Rectal smooth muscle tissue (tissue), 1 donor: ENCODE measurements at regions not wholly inside any gene's neighbourhood (a gene's known extent, or its start where the extent isn't known, plus 50 kb on each side); places are given as distances from the start of the nearest gene placed in this dataset.

Experiments
- H3K27ac ChIP-seq: one replicate; pipeline ENCODE4 v1.7.0; 2013; ENCODE audit warnings: low read depth, low read length, inconsistent platforms
- H3K27me3 ChIP-seq: one replicate; pipeline ENCODE4 v1.7.0; 2013; ENCODE audit warnings: low read length; ENCODE audit not compliant: control insufficient read depth, insufficient read depth
- H3K36me3 ChIP-seq: one replicate; pipeline ENCODE4 v1.7.0; 2013; ENCODE audit warnings: low read length; ENCODE audit not compliant: control insufficient read depth, insufficient read depth
- H3K4me1 ChIP-seq: one replicate; pipeline ENCODE4 v1.7.0; 2013; ENCODE audit warnings: low read length; ENCODE audit not compliant: control insufficient read depth, insufficient read depth
- H3K4me3 ChIP-seq: one replicate; pipeline ENCODE4 v1.7.0; 2013; ENCODE audit warnings: low read length
- H3K9ac ChIP-seq: one replicate; pipeline ENCODE4 v1.7.0; 2013; ENCODE audit warnings: low read length

- H3K36me3 ChIP-seq = no peaks in the 10 kb centered on the region
- H3K27me3 ChIP-seq = no peaks in the 10 kb centered on the region
- no peak overlapping the region for H3K4me3 ChIP-seq
- no peaks in the 10 kb centered on the region for H3K4me1 ChIP-seq
- H3K27ac ChIP-seq = no peak overlapping the region
- H3K9ac ChIP-seq = no peak overlapping the region
These were observed 1065.8 kb upstream of the SPRY2 start for GRCh38 chr13:81406639-81407292.

- H3K4me1 ChIP-seq = no peaks in the 10 kb centered on the region
- H3K27me3 ChIP-seq = no peaks in the 10 kb centered on the region
- no peak overlapping the region for H3K4me3 ChIP-seq
These were observed 1065.1 kb upstream of the SPRY2 start for GRCh38 chr13:81406022-81406421.

GRCh38 chr13:81396192-81396591 is 1055.3 kb upstream of the SPRY2 start:
- Histone ChIP-seq H3K27ac (no peak overlapping the region), H3K27me3 (no peaks in the 10 kb centered on the region), H3K4me1 (no peaks in the 10 kb centered on the region), H3K9ac (no peak overlapping the region), H3K4me3 (no peak overlapping the region), H3K36me3 (no peaks in the 10 kb centered on the region)

More at GRCh38 chr13:81406022-81406421, 1065.1 kb upstream of the SPRY2 start:
- Histone ChIP-seq H3K27ac (no peak overlapping the region), H3K9ac (no peak overlapping the region), H3K36me3 (no peaks in the 10 kb centered on the region)

GRCh38 chr13:81395368-81395767 is 1054.4 kb upstream of the SPRY2 start:
- H3K4me1 ChIP-seq = no peaks in the 10 kb centered on the region
- no peaks in the 10 kb centered on the region for H3K27me3 ChIP-seq
- H3K9ac ChIP-seq = no peak overlapping the region
- H3K4me3 ChIP-seq = no peak overlapping the region
- H3K27ac ChIP-seq = no peak overlapping the region
- H3K36me3 ChIP-seq = no peaks in the 10 kb centered on the region

- Histone ChIP-seq H3K4me3 (no peak overlapping the region), H3K36me3 (no peaks in the 10 kb centered on the region), H3K9ac (no peak overlapping the region), H3K4me1 (no peaks in the 10 kb centered on the region), H3K27me3 (no peaks in the 10 kb centered on the region), H3K27ac (no peak overlapping the region)
These were observed 1053.7 kb upstream of the SPRY2 start for GRCh38 chr13:81394640-81395039.

GRCh38 chr13:81393721-81394120 is 1052.8 kb upstream of the SPRY2 start:
- H3K36me3 ChIP-seq = no peaks in the 10 kb centered on the region
- no peaks in the 10 kb centered on the region for H3K4me1 ChIP-seq
- no peak overlapping the region for H3K27ac ChIP-seq
- H3K4me3 ChIP-seq = no peak overlapping the region
- H3K9ac ChIP-seq = no peak overlapping the region
- H3K27me3 ChIP-seq = no peaks in the 10 kb centered on the region

GRCh38 chr13:81393110-81393509 is 1052.2 kb upstream of the SPRY2 start:
- no peaks in the 10 kb centered on the region for H3K27me3 ChIP-seq
- H3K36me3 ChIP-seq = no peaks in the 10 kb centered on the region
- H3K9ac ChIP-seq = no peak overlapping the region
- no peak overlapping the region for H3K4me3 ChIP-seq
- H3K27ac ChIP-seq = no peak overlapping the region
- no peaks in the 10 kb centered on the region for H3K4me1 ChIP-seq

GRCh38 chr13:81388400-81388799 is 1047.5 kb upstream of the SPRY2 start:
- Histone ChIP-seq H3K27ac (no peak overlapping the region), H3K27me3 (no peaks in the 10 kb centered on the region), H3K36me3 (no peaks in the 10 kb centered on the region), H3K4me1 (no peaks in the 10 kb centered on the region), H3K4me3 (no peak overlapping the region), H3K9ac (no peak overlapping the region)

- Histone ChIP-seq H3K27me3 (no peaks in the 10 kb centered on the region), H3K9ac (no peak overlapping the region), H3K4me3 (no peak overlapping the region), H3K36me3 (no peaks in the 10 kb centered on the region), H3K27ac (no peak overlapping the region), H3K4me1 (no peaks in the 10 kb centered on the region)
These were observed 1042.5 kb upstream of the SPRY2 start for GRCh38 chr13:81383444-81383843.

GRCh38 chr13:81382246-81382645 is 1041.3 kb upstream of the SPRY2 start:
- Histone ChIP-seq H3K4me3 (no peak overlapping the region), H3K27ac (no peak overlapping the region), H3K27me3 (no peaks in the 10 kb centered on the region), H3K9ac (no peak overlapping the region), H3K4me1 (no peaks in the 10 kb centered on the region), H3K36me3 (no peaks in the 10 kb centered on the region)

GRCh38 chr13:81381560-81381959 is 1040.6 kb upstream of the SPRY2 start:
- no peak overlapping the region for H3K4me3 ChIP-seq
- no peak overlapping the region for H3K27ac ChIP-seq
- no peaks in the 10 kb centered on the region for H3K36me3 ChIP-seq
- no peaks in the 10 kb centered on the region for H3K4me1 ChIP-seq
- H3K9ac ChIP-seq = no peak overlapping the region
- H3K27me3 ChIP-seq = no peaks in the 10 kb centered on the region

GRCh38 chr13:81379183-81379582 is 1038.3 kb upstream of the SPRY2 start:
- Histone ChIP-seq H3K4me1 (no peaks in the 10 kb centered on the region), H3K36me3 (no peaks in the 10 kb centered on the region), H3K4me3 (no peak overlapping the region)

GRCh38 chr13:81377921-81378320 is 1037.0 kb upstream of the SPRY2 start:
- Histone ChIP-seq H3K4me3 (no peak overlapping the region), H3K36me3 (no peaks in the 10 kb centered on the region), H3K4me1 (no peaks in the 10 kb centered on the region), H3K9ac (no peak overlapping the region), H3K27me3 (no peaks in the 10 kb centered on the region), H3K27ac (no peak overlapping the region)

More at GRCh38 chr13:81379183-81379582, 1038.3 kb upstream of the SPRY2 start:
- no peaks in the 10 kb centered on the region for H3K27me3 ChIP-seq
- no peak overlapping the region for H3K9ac ChIP-seq
- no peak overlapping the region for H3K27ac ChIP-seq
